NCI-H2107 treated with DMSO at 0.1 percent for 48 hours (cell line): ENCODE measurements at regions not wholly inside any gene's neighbourhood (a gene's known extent, or its start where the extent isn't known, plus 50 kb on each side); places are given as distances from the start of the nearest gene placed in this dataset.
"Not testable (repeated sequence)": the region's sequence is repeated elsewhere in the genome, so short reads cannot be mapped to it uniquely, and the experiment has no call there.

ENCODE experiments used
- DNase-seq: peaks from one replicate; lab custom pipeline; 2025; ENCODE audit not compliant: unreplicated experiment; lab: John Stamatoyannopoulos, UW

- DNase-seq: no peak
Measured at GRCh38 chr9:119938871-119939270, 569.6 kb upstream of the BRINP1 start.

DNA sequence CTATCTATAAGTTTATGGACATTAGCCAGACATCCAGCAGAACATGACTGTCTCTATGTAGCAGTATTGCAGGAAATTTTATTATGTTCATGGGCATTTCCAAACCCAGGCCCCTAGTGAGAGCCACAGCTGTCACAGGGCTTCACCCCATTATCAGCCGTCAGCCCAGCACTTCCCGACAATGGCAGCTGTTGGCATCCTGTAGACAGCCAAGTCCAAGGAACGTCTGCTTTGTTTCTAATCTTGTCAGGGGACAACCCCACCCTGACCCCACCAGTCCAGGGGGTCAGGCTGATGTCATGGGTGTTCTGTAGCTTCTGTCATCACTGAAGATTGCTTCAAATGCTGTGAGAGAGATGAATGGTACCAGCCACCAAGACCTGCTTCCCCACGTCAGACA is 565.3 kb upstream of the BRINP1 start:
- DNase-seq: no peak

DNA sequence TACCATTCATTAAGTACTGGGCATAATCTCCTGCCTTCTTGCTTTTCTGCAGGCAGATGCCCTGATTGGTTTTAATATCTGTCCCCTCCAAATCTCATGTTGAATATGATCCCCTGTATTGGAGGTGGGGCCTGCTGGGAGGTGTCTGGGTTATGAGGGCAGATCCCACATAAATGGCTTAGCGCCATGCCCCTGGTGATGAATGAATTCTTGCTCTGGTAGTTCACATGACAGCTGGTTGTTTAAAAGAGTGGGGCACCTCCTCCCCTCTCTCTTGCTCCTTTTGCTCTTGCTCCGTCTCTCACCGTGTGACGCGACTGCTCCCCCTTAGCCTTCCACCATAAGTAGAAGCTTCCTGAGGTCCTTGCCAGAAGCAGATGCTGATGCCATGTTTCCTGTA is 564.0 kb upstream of the BRINP1 start:
- DNase-seq: no peak

GRCh38 chr9:119924736-119925135 is 555.5 kb upstream of the BRINP1 start:
- no peak for DNase-seq

DNA sequence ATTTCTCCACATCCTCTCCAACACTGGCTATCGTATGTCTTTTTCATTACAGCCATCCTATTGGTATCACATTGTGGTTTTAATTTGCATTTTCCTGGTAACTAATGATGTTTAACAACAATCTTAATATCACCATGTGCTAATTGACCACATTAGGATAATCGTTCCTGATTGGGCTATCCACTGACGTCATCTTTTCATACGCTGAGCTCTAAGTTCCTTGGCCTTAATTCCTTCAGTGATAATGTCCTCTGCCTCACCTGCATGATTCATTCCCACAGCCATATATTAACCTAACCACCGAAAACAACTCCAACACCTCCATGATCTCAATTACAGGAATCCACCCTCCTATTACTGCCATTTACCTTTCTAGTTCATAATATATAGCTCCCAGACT is 547.9 kb upstream of the BRINP1 start:
- no peak for DNase-seq

- no peak for DNase-seq
Measured at GRCh38 chr9:119907056-119907455, 537.8 kb upstream of the BRINP1 start.

- no peak for DNase-seq
Measured at GRCh38 chr9:119905724-119906123, 536.5 kb upstream of the BRINP1 start.

GRCh38 chr9:119903851-119904250 is 534.6 kb upstream of the BRINP1 start:
- DNase-seq: no peak

DNA sequence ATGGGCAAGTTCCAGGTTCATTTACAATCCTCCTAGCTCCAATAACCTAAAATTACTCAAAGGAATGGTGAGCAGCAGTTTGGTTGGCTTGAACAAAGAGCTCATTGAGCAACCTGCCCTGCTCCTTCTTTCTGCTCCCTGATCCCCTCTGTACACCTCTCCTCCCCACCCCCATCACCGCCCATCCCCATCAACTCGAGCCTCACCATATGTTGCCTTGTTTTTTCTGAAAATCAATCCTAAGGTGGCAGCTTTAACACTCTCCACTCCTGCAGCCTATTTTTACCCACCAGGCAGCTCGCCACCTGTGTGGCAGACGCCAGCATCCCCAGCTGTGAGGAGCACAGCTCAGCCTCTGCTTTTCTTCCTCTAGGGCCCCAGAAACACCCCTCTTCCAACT is 533.4 kb upstream of the BRINP1 start:
- no peak for DNase-seq

DNA sequence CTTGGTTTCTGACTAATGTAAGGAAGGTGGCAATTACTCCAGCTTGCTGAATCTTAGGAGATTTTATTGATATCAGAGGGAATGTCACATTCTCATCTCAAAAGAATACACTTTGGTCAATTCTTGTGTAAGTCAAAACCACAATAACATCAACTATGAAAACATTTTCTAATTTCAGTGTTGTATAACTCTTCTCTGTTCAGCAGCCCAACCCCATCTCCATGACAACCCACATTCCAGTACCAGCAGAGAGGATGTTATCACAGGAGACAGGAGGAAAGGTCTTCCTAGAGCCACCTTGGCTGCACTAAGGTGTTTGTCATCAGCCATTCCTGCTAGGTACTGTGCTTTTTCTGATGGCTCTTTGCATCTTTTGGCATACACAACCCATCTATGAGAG is 529.1 kb upstream of the BRINP1 start:
- no peak for DNase-seq

- DNase-seq: no peak
Measured at GRCh38 chr9:119884438-119884837, 515.2 kb upstream of the BRINP1 start.

DNA sequence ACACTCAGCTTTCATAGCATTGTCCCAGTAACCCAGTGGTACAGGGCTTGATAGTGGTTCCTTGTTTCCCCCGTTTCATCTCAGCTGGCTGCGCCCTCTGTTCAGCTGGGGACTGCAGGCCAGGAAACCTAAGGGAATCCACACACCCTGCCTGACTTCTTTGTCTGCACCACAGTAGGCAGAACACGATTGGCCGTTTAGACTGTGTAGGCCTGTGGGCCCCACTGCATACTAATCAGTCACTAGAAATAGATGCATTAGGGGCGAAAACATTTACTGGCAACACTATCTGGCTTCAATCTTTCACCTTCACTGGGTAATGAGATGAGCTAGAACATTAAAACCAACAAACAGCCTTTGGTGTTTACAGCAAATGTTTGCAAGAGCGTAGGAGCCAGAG is 512.7 kb upstream of the BRINP1 start:
- DNase-seq: no peak

DNA sequence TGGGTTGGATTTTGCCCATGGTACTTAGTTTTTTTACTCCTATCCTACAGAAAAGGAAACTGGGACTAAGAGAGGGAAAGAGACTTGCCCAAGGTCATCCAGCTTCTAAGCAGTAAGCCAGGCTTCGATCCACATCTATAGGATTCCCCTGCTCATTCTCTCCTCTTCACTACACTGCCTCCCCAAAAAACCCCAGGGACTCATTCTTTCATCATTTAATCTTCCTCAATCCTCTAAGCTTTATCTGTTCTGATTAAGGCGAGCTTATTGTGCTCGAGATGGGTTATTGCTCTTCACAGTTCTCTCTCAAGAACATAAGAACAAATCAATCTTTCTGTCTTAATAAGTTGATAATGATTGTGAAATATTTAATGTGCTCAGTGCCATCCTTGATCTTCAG is 511.1 kb upstream of the BRINP1 start:
- no peak for DNase-seq

DNA sequence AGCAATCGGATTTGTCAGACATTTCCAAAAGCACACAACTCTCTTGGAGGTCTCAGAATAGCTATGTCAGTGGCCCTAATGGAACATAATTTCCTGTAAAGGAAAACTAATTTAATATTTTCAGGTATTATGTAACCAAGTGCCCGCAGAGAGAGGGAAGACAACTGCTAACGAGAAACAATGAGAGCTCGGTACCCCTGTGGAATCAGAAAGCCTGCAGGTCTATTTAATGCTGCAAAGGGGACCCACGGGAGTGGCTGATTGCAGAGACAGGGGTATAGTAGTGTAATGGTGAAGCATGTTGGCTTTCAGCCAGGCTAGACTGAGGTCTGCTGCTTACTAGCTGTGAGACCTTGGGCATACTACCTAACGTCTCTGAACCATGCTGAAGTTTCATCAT is 508.1 kb upstream of the BRINP1 start:
- no peak for DNase-seq

GRCh38 chr9:119873877-119874276 is 504.6 kb upstream of the BRINP1 start:
- DNase-seq: no peak

- DNase-seq: not testable (repeated sequence)
Measured at GRCh38 chr9:119870251-119870650, 501.0 kb upstream of the BRINP1 start.

DNA sequence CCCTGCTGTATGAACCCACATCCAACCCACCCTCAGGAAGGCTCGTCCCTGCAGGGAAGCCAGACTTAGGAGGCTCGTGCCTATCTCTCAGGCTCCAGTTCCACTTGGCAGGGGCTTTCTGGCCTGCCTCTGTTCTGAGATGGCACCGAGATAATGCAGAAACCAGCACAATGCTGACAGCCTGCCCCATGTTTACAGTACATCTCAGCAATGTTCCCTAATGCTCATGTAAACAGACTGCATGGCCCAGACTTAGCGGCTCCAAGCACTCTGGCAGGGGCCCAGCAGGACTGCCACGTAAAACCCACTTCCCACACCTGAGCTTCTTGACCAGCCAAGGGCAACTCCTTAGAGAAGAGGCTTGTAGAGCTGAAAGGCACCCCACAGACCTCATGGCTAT is 499.5 kb upstream of the BRINP1 start:
- DNase-seq: no peak

- no peak for DNase-seq
Measured at GRCh38 chr9:119861842-119862241, 492.6 kb upstream of the BRINP1 start.

DNA sequence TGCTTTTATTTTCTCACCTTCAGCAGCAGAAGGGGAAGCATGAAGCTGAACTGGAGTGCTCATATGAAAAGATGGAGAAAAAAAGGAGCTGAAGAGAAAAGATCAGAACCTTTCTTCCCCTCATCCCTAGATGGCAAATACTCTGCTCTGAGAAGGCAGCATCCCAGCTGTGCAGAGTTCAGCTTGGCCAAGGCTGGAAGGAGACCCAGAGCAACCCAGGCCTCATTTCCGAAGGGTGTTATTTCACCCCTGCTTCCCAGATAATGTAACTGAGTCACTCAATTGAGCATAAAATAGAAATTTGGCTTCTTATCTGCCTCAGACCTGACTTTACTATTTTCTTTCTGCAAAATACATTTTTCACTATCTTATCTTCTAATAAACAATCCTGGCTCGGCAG is 489.9 kb upstream of the BRINP1 start:
- no peak for DNase-seq

DNA sequence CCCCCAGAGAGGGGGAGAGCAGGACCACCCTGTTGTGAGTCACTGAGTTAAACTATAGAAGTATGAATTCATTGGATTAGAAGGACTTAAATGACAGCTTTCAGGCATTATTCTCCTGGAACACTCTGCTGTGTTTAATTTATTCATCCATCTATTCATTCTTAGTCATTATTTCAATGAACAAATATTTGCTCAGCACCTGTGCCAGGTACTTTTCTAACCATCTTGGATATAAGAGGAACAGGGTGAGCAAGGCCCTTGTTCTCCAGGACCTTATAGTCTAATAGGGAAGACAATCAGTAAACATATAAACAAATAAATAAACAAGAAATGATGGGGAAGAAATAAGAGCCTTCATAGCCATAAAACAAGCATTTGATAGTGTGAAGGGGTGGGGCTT is 483.9 kb upstream of the BRINP1 start:
- no peak for DNase-seq

GRCh38 chr9:119852390-119852789 is 483.2 kb upstream of the BRINP1 start:
- no peak for DNase-seq

- DNase-seq: no peak
Measured at GRCh38 chr9:119844431-119844830, 475.2 kb upstream of the BRINP1 start.

- DNase-seq: no peak
Measured at GRCh38 chr9:119841016-119841415, 471.8 kb upstream of the BRINP1 start.

DNA sequence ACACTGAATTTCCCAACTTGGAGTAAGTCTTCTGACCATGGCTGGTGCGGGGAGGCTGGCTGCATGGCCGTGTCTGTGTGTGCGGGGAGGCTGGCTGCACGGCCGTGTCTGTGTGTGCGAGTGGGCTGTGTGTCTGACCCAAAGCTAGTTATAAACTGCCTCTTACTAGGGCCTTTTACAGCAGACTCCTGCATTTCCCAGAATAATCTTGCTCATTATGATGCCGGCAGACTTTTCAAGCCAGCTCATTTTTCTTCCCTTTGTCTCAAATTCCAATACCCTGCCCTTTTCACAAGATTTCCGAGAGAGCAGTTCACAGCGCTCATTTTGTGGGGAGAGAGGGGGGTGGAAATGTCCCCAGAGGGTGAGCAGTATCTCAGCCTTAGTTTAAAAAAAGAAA is 470.7 kb upstream of the BRINP1 start:
- no peak for DNase-seq
